Gastroesophageal sphincter (tissue), 4 donors: ENCODE measurements at regions not wholly inside any gene's neighbourhood (a gene's known extent, or its start where the extent isn't known, plus 50 kb on each side); places are given as distances from the start of the nearest gene placed in this dataset.

Experiments used
- ATAC-seq: fragments of 150-250 bp; one replicate; pipeline ENCODE4 v1.9.1; 2016; ENCODE audit warnings: mild to moderate bottlenecking, moderate library complexity
- H3K27ac ChIP-seq, 4 donors: fragments of 200-600 bp; sonication (generic) in 3 of 4; 1 replicate in 3 of 4; 2 replicates in 1 of 4; pipeline ENCODE4 v1.5.1; 2016 to 2019
- H3K27me3 ChIP-seq: fragments of 200-600 bp; sonication (generic); one replicate; pipeline ENCODE4 v1.5.1; 2019
- H3K36me3 ChIP-seq, 2 donors: fragments of 200-600 bp; sonication (generic); one replicate each; pipeline ENCODE4 v1.5.1; 2019; ENCODE audit warnings: control low read depth in 1 of 2
- H3K4me1 ChIP-seq, 3 donors: fragments of 200-600 bp; sonication (generic); 1 replicate in 2 of 3; 2 replicates in 1 of 3; pipeline ENCODE4 v1.5.1; 2016 to 2019; ENCODE audit warnings: control low read depth in 2 of 3
- H3K4me3 ChIP-seq, 2 donors: fragments of 200-600 bp; sonication (generic); one replicate each; pipeline ENCODE4 v1.5.1; 2019; ENCODE audit warnings: mild to moderate bottlenecking in 1 of 2, moderate library complexity in 1 of 2
- H3K9me3 ChIP-seq, 3 donors: fragments of 200-600 bp; sonication (generic); one replicate each; pipeline ENCODE4 v1.5.1; 2017 to 2019; ENCODE audit warnings: control low read depth in 2 of 3
- CTCF ChIP-seq, 4 experiments: fragments of 200-600 bp in 2 of 4; fragments of 450-650 bp in 2 of 4; sonication (generic) in 1 of 4; IDR thresholded peaks; one replicate each; pipeline ENCODE4 v1.5.1; 2017 to 2019; ENCODE audit warnings: antibody characterized with exemption in 4 of 4, mild to moderate bottlenecking in 2 of 4, moderate library complexity in 2 of 4
- EP300 ChIP-seq: sonication (generic); formaldehyde crosslinking; IDR thresholded peaks from one replicate; pipeline ENCODE4 v1.6.1; 2017; ENCODE audit warnings: antibody characterized with exemption, mild to moderate bottlenecking
- POLR2A ChIP-seq, 2 donors: fragments of 450-650 bp; IDR thresholded peaks; one replicate each; pipeline ENCODE4 v1.6.1; 2017; ENCODE audit warnings: antibody characterized with exemption in 2 of 2, mild to moderate bottlenecking in 2 of 2, moderate library complexity in 1 of 2
- POLR2AphosphoS5 ChIP-seq: sonication (generic); formaldehyde crosslinking; IDR thresholded peaks from one replicate; pipeline ENCODE4 v1.6.1; 2017; ENCODE audit warnings: antibody characterized with exemption
- WGBS, 2 donors: methylation state at CpG; one replicate each; pipeline ENCODE4 v1.1.5; 2018; ENCODE audit warnings: low coverage in 1 of 2; 5-methylcytosine and 5-hydroxymethylcytosine counted together

GRCh38 chr14:86057018-86057667, 527.2 kb downstream of the FLRT2 start:
- Histone ChIP-seq H3K27me3 (no peaks in the 10 kb centered on the region), H3K36me3 (no peaks in the 10 kb centered on the region), H3K4me3 (no peak overlapping the region), H3K9me3 (no peaks in the 10 kb centered on the region), H3K27ac (no peak overlapping the region), H3K4me1 (no peaks in the 10 kb centered on the region)
- 47 to 57% methylated on average over 3 of the region's 3 CpGs for WGBS, 2 donors
- no peak for ATAC-seq
- peak; percentile 35 to 55 (median 40) for TF ChIP-seq CTCF (IDR thresholded peaks at IDR 0.05)
- no peak for TF ChIP-seq POLR2A (IDR thresholded peaks at IDR 0.05)

GRCh38 chr14:86055512-86056075, 525.6 kb downstream of the FLRT2 start:
- Histone ChIP-seq H3K27me3 (no peaks in the 10 kb centered on the region), H3K36me3 (no peaks in the 10 kb centered on the region), H3K4me1 (no peaks in the 10 kb centered on the region), H3K4me3 (no peak overlapping the region), H3K9me3 (no peaks in the 10 kb centered on the region), H3K27ac (no peak overlapping the region)
- no peak for ATAC-seq
- no peak for TF ChIP-seq POLR2A (IDR thresholded peaks at IDR 0.05)
- TF ChIP-seq POLR2AphosphoS5, result no peak
- TF ChIP-seq EP300, result no peak
- no peak for TF ChIP-seq CTCF (IDR thresholded peaks at IDR 0.05)
- 47 to 54% methylated on average over 2 to 3 of the region's 3 CpGs for WGBS, 2 donors

- WGBS, 2 donors, result 56 to 83% methylated on average over 1 of the region's 1 CpG
- no peak overlapping the region for H3K4me3 ChIP-seq
- no peaks in the 10 kb centered on the region for H3K36me3 ChIP-seq
- no peaks in the 10 kb centered on the region for H3K9me3 ChIP-seq
- no peaks in the 10 kb centered on the region for H3K27me3 ChIP-seq
- H3K27ac ChIP-seq, result no peak overlapping the region
- no peaks in the 10 kb centered on the region for H3K4me1 ChIP-seq
- no peak for TF ChIP-seq POLR2AphosphoS5
- ATAC-seq, result no peak
These were observed 522.9 kb downstream of the FLRT2 start for GRCh38 chr14:86052868-86053267.

GRCh38 chr14:86050757-86051156, 520.8 kb downstream of the FLRT2 start:
- ATAC-seq, result no peak
- WGBS, 2 donors, result 87 to 94% methylated on average over 2 to 4 of the region's 5 CpGs
- TF ChIP-seq CTCF (IDR thresholded peaks at IDR 0.05) (no peak), POLR2A (IDR thresholded peaks at IDR 0.05) (no peak)

GRCh38 chr14:86050072-86050683, 520.2 kb downstream of the FLRT2 start:
- 39 to 50% methylated on average over 2 of the region's 2 CpGs for WGBS, 2 donors
- Histone ChIP-seq H3K9me3 (no peaks in the 10 kb centered on the region), H3K27me3 (no peaks in the 10 kb centered on the region), H3K4me3 (no peak overlapping the region), H3K4me1 (no peaks in the 10 kb centered on the region), H3K36me3 (no peaks in the 10 kb centered on the region), H3K27ac (no peak overlapping the region)
- TF ChIP-seq POLR2AphosphoS5 (no peak), POLR2A (IDR thresholded peaks at IDR 0.05) (no peak), CTCF (IDR thresholded peaks at IDR 0.05) (no peak), EP300 (no peak)
- no peak for ATAC-seq

More at GRCh38 chr14:86050757-86051156, 520.8 kb downstream of the FLRT2 start:
- Histone ChIP-seq H3K36me3 (no peaks in the 10 kb centered on the region), H3K4me1 (no peaks in the 10 kb centered on the region), H3K27me3 (no peaks in the 10 kb centered on the region), H3K4me3 (no peak overlapping the region), H3K9me3 (no peaks in the 10 kb centered on the region), H3K27ac (no peak overlapping the region)
